ENCODE measurements at regions not wholly inside any gene's neighbourhood (a gene's known extent, or its start where the extent isn't known, plus 50 kb on each side); places are given as distances from the start of the nearest gene placed in this dataset.

- TF ChIP-seq RAD21 (conservative IDR thresholded peaks at IDR 0.05), result no peak
- TF ChIP-seq CTCF (IDR thresholded peaks at IDR 0.05; ENCODE audit: poor library complexity, severe bottlenecking), result no peak
- TF ChIP-seq MXI1 (conservative IDR thresholded peaks at IDR 0.05; ENCODE audit: poor library complexity, severe bottlenecking), result no peak
- TF ChIP-seq POLR2AphosphoS5 (IDR thresholded peaks at IDR 0.05), result no peak
- TF ChIP-seq REST (IDR thresholded peaks at IDR 0.05; ENCODE audit: borderline replicate concordance), result no peak
- no peak for TF ChIP-seq TAF1 (IDR thresholded peaks at IDR 0.05; ENCODE audit: low read depth)
- no peak for TF ChIP-seq EZH2 (IDR thresholded peaks at IDR 0.05; ENCODE audit: borderline replicate concordance, insufficient read depth, low read length, poor library complexity, severe bottlenecking)
- no peak for TF ChIP-seq EP300 (conservative IDR thresholded peaks at IDR 0.05; ENCODE audit: poor library complexity, severe bottlenecking)
- TF ChIP-seq SMC3 (conservative IDR thresholded peaks at IDR 0.05; ENCODE audit: poor library complexity), result no peak
Measured at GRCh38 chr12:23186950-23187349, 562.0 kb downstream of the ETNK1 start.

Measured in neural cell (in vitro differentiated cells).